ENCODE measurements at regions not wholly inside any gene's neighbourhood (a gene's known extent, or its start where the extent isn't known, plus 50 kb on each side); places are given as distances from the start of the nearest gene placed in this dataset.

DNA sequence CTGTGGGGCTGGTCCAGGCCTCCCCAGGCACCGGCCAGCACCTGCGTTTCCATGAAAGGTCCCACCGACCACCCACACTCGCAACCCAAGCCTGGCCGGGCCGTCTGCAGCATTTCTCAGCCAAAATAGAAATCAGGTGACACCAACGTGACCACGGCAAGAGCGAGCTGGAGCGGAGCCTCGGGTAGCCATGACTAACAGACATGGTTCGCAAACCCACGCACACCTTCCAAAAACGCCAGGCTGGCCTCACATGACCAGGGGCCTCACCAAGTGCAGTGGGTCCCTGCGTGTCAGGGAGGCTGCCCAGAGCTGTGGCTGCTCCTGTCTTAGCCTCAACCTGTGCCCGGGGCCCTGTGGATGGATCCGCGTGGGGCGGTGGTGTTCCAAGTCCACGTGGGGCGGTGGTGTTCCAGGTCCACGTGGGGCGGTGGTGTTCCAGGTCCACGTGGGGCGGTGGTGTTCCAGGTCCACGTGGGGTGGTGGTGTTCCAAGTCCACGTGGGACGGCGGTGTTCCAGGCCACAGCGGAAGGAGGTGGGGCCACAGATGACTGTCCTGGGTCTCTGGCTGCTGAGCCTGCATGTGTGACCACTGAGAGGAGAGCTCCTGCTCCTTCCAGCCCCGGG is 64.4 kb upstream of the ADGRA1 start (continued):
- no peak for TF ChIP-seq REST (IDR thresholded peaks at IDR 0.05; ENCODE audit: low read depth, low read length)
- no peak for TF ChIP-seq POLR2AphosphoS5 (IDR thresholded peaks at IDR 0.05; ENCODE audit: low read depth, low read length)
- no peak for TF ChIP-seq FOXM1 (IDR thresholded peaks at IDR 0.05; ENCODE audit: low read depth)
- TF ChIP-seq USF2 (IDR thresholded peaks at IDR 0.05; ENCODE audit: borderline replicate concordance, low read depth, low read length) = no peak
- TF ChIP-seq, protein P1, sequence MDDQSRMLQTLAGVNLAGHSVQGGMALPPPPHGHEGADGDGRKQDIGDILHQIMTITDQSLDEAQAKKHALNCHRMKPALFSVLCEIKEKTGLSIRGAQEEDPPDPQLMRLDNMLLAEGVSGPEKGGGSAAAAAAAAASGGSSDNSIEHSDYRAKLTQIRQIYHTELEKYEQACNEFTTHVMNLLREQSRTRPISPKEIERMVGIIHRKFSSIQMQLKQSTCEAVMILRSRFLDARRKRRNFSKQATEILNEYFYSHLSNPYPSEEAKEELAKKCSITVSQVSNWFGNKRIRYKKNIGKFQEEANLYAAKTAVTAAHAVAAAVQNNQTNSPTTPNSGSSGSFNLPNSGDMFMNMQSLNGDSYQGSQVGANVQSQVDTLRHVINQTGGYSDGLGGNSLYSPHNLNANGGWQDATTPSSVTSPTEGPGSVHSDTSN (IDR thresholded peaks at IDR 0.05) = no peak
- TF ChIP-seq TEAD4 (IDR thresholded peaks at IDR 0.05; ENCODE audit: borderline replicate concordance, insufficient read depth) = no peak
- no peak for TF ChIP-seq NRF1 (IDR thresholded peaks at IDR 0.05; ENCODE audit: low read depth, low read length)

DNA sequence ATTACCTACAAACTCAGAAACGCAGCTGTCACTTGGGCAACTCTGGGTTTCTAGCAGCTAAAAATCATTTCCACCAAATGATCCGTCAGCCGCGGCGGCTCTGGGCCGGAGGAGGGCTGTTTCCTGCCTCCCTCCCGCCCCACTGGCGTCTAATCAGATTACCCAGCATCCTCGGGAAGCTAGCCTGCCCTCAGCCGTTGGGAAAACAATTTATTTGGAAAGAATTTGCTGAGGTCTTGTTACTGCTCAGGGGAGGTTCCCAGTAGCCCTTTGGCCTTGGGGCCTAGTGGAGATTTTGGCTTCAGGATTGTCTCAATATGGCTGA is 65.0 kb upstream of the ADGRA1 start:
- ChIA-PET POLR2A (no interaction called here), CTCF (interaction anchor here (1.1 kb wide), 1 partner anchor 84 kb away, joined by 3 read pairs; no protein-coding TSS in a partner anchor)
- no peaks in the 10 kb centered on the region for H3K9me2 ChIP-seq
- TF ChIP-seq, protein P2, sequence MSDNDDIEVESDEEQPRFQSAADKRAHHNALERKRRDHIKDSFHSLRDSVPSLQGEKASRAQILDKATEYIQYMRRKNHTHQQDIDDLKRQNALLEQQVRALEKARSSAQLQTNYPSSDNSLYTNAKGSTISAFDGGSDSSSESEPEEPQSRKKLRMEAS (IDR thresholded peaks at IDR 0.05; ENCODE audit: low read depth) = no peak
- no peak for TF ChIP-seq GATA2 (CRISPR knock-in tag; IDR thresholded peaks at IDR 0.05)
- TF ChIP-seq, protein P3, sequence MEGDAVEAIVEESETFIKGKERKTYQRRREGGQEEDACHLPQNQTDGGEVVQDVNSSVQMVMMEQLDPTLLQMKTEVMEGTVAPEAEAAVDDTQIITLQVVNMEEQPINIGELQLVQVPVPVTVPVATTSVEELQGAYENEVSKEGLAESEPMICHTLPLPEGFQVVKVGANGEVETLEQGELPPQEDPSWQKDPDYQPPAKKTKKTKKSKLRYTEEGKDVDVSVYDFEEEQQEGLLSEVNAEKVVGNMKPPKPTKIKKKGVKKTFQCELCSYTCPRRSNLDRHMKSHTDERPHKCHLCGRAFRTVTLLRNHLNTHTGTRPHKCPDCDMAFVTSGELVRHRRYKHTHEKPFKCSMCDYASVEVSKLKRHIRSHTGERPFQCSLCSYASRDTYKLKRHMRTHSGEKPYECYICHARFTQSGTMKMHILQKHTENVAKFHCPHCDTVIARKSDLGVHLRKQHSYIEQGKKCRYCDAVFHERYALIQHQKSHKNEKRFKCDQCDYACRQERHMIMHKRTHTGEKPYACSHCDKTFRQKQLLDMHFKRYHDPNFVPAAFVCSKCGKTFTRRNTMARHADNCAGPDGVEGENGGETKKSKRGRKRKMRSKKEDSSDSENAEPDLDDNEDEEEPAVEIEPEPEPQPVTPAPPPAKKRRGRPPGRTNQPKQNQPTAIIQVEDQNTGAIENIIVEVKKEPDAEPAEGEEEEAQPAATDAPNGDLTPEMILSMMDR (IDR thresholded peaks at IDR 0.05) = no peak
- TF ChIP-seq EZH2phosphoT487 (IDR thresholded peaks at IDR 0.05; ENCODE audit: borderline replicate concordance, low read depth) = no peak
- TF ChIP-seq TAF1 (IDR thresholded peaks at IDR 0.05; ENCODE audit: borderline replicate concordance, low read depth, low read length) = no peak
- no peak for TF ChIP-seq SMC3 (IDR thresholded peaks at IDR 0.05; ENCODE audit: low read depth, low read length)
- DNase-seq = peak; percentile 66
- H2AFZ ChIP-seq (ENCODE audit: low read depth) = no peak overlapping the region
- H3K9me3 ChIP-seq = no peaks in the 10 kb centered on the region
- no peak overlapping the region for H3K4me2 ChIP-seq
- no peaks in the 10 kb centered on the region for H3F3A ChIP-seq (replicated peaks; ENCODE audit: insufficient read depth)
- peaks cover 0 to 2% of the 10 kb centered on the region in 2 experiments; a peak in 1 of 4 replicates for H3K4me1 ChIP-seq (ENCODE audit: control insufficient read depth in 1 of 2, insufficient read depth in 2 of 2, low read depth in 1 of 2, low read length in 1 of 2)
- H3K79me2 ChIP-seq (ENCODE audit: insufficient read depth) = no peaks in the 10 kb centered on the region
- H3K36me3 ChIP-seq (replicated peaks in 1 of 2; ENCODE audit: control insufficient read depth in 1 of 2, insufficient read depth in 2 of 2, low read length in 1 of 2) = no peaks in the 10 kb centered on the region
- no peaks in the 10 kb centered on the region for H4K20me1 ChIP-seq (ENCODE audit: insufficient read depth)
- WGBS (ENCODE audit: low lambda C conversion rate) = 31% methylated on average over 8 of the region's 10 CpGs
- no peak overlapping the region for H3K4me3 ChIP-seq (ENCODE audit: low read depth in 2 of 2, low read length in 1 of 2)
- H3K27me3 ChIP-seq (ENCODE audit: insufficient read depth) = no peaks in the 10 kb centered on the region
- H3K27ac ChIP-seq (ENCODE audit: low read depth in 2 of 2, low read length in 1 of 2) = no peak overlapping the region
- H3K9ac ChIP-seq = no peak overlapping the region

Data from SK-N-SH (cell line).